CD4-positive, alpha-beta T cell (primary cell): ENCODE measurements at regions not wholly inside any gene's neighbourhood (a gene's known extent, or its start where the extent isn't known, plus 50 kb on each side); places are given as distances from the start of the nearest gene placed in this dataset.

Experiments used
- ATAC-seq: fragments of 200-7000 bp; cut with Tn5 transposase; one replicate; pipeline ENCODE4 v1.10.0; 2022; ENCODE audit warnings: mild to moderate bottlenecking; ENCODE audit not compliant: poor library complexity
- CTCF ChIA-PET: fragments of 350-600 bp; sonication (Branson Sonifier 250); formaldehyde crosslinking; loops from one replicate; lab custom pipeline; 2021; ENCODE audit warnings: antibody characterized with exemption, inconsistent platforms; lab: Charles Lee
- POLR2A ChIA-PET: fragments of 350-600 bp; sonication (Branson Sonifier 250); formaldehyde crosslinking; loops from one replicate; lab custom pipeline; 2021; ENCODE audit warnings: antibody characterized with exemption, inconsistent platforms; lab: Charles Lee
- DNase-seq, 14 experiments: peaks; one replicate each; pipeline ENCODE4 v3.0.0-alpha.2; 2013 to 2020; ENCODE audit warnings: mixed read lengths in 2 of 14
- H3K27ac ChIP-seq, 2 donors: one replicate each; pipeline versions ENCODE4 v1.5.1 to v1.7.0; 2013; ENCODE audit warnings: low read length in 2 of 2, low read depth in 1 of 2, mild to moderate bottlenecking in 1 of 2
- H3K27me3 ChIP-seq, 2 experiments: 1 replicate in 1 of 2; 2 replicates in 1 of 2; pipeline versions ENCODE4 v1.6.1 to v1.7.0; 2013; ENCODE audit warnings: low read length in 2 of 2, control low read depth in 1 of 2, mild to moderate bottlenecking in 1 of 2, moderate library complexity in 1 of 2; ENCODE audit not compliant: insufficient read depth in 2 of 2, control insufficient read depth in 1 of 2
- H3K36me3 ChIP-seq: one replicate; pipeline ENCODE4 v1.6.1; 2013; ENCODE audit warnings: low read length, control low read depth; ENCODE audit not compliant: insufficient read depth
- H3K4me1 ChIP-seq: one replicate; pipeline ENCODE4 v1.6.1; 2013; ENCODE audit warnings: low read length, control low read depth; ENCODE audit not compliant: insufficient read depth
- H3K4me3 ChIP-seq: one replicate; pipeline ENCODE4 v1.5.1; 2013; ENCODE audit warnings: mild to moderate bottlenecking, low read length, moderate library complexity
- H3K9me3 ChIP-seq, 2 experiments: 1 replicate in 1 of 2; 2 replicates in 1 of 2; pipeline versions ENCODE4 v1.6.1 to v1.7.0; 2013; ENCODE audit warnings: low read length in 2 of 2, mild to moderate bottlenecking in 2 of 2, control low read depth in 1 of 2, moderate library complexity in 1 of 2; ENCODE audit not compliant: control insufficient read depth in 1 of 2, insufficient read depth in 1 of 2
- H3K27ac Mint-ChIP-seq: one replicate; pipeline ENCODE4 v1.8.0; 2020; ENCODE audit warnings: mixed read lengths
- H3K27me3 Mint-ChIP-seq: one replicate; pipeline ENCODE4 v1.8.0; 2021; ENCODE audit warnings: mixed read lengths
- H3K36me3 Mint-ChIP-seq: one replicate; pipeline ENCODE4 v1.8.0; 2021; ENCODE audit warnings: low read depth, mixed read lengths
- H3K4me1 Mint-ChIP-seq: one replicate; pipeline ENCODE4 v1.8.0; 2021; ENCODE audit warnings: low read depth, mixed read lengths
- H3K4me3 Mint-ChIP-seq: one replicate; pipeline ENCODE4 v1.8.0; 2020; ENCODE audit warnings: mild to moderate bottlenecking, mixed read lengths
- H3K9me3 Mint-ChIP-seq: one replicate; pipeline ENCODE4 v1.8.0; 2020; ENCODE audit warnings: mixed read lengths
- intact Hi-C, 2 experiments: fragments of 100-400 bp; cut with DNase I in 1 of 2; cut with micrococcal nuclease in 1 of 2; formaldehyde crosslinking; loops; one replicate each; pipeline versions ENCODE4 v1.15.1 to v1.9.0; 2023 to 2025; cut with DNase I, micrococcal nuclease
- TF ChIP-seq, protein P1 (sequence below): fragments of 200-600 bp; IDR thresholded peaks from one replicate; pipeline ENCODE4 v1.8.0; 2022; ENCODE audit warnings: antibody characterized with exemption, mild to moderate bottlenecking

DNA sequence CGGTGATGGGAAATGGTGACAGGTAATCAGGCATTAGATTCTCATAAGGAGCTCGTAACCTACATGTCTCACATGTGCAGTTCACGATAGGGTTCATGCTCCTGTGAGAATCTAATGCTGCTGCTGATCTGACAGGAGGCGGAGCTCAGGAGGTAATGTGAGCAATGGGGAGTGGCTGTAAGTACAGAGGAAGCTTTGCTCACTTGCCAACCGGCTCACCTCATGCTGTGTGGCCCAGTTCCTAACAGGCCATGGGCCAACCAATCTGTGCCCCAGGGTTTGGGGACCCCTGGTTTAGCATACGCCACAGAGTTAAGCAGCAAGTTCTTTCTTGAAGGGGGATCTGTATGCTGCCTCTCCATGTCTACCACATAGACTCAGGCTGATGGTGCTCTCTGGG, 133.1 kb downstream of the IQUB start:
- Mint-ChIP-seq H3K9me3 (no peaks in the 10 kb centered on the region), H3K36me3 (no peaks in the 10 kb centered on the region), H3K4me1 (no peaks in the 10 kb centered on the region), H3K27me3 (no peaks in the 10 kb centered on the region), H3K4me3 (no peak overlapping the region), H3K27ac (no peak overlapping the region)
- TF ChIP-seq, protein P1, sequence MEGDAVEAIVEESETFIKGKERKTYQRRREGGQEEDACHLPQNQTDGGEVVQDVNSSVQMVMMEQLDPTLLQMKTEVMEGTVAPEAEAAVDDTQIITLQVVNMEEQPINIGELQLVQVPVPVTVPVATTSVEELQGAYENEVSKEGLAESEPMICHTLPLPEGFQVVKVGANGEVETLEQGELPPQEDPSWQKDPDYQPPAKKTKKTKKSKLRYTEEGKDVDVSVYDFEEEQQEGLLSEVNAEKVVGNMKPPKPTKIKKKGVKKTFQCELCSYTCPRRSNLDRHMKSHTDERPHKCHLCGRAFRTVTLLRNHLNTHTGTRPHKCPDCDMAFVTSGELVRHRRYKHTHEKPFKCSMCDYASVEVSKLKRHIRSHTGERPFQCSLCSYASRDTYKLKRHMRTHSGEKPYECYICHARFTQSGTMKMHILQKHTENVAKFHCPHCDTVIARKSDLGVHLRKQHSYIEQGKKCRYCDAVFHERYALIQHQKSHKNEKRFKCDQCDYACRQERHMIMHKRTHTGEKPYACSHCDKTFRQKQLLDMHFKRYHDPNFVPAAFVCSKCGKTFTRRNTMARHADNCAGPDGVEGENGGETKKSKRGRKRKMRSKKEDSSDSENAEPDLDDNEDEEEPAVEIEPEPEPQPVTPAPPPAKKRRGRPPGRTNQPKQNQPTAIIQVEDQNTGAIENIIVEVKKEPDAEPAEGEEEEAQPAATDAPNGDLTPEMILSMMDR, result no peak
- no peaks in the 10 kb centered on the region for H3K4me1 ChIP-seq
- H3K27me3 ChIP-seq, result no peaks in the 10 kb centered on the region
- no peaks in the 10 kb centered on the region for H3K36me3 ChIP-seq
- ChIA-PET POLR2A (no interaction called here), CTCF (no interaction called here)
- no peaks in the 10 kb centered on the region for H3K9me3 ChIP-seq
- ATAC-seq (no peak), DNase-seq (no peak)
- intact Hi-C loops, result no loop called here
- H3K4me3 ChIP-seq, result no peak overlapping the region
- H3K27ac ChIP-seq, result no peak overlapping the region

DNA sequence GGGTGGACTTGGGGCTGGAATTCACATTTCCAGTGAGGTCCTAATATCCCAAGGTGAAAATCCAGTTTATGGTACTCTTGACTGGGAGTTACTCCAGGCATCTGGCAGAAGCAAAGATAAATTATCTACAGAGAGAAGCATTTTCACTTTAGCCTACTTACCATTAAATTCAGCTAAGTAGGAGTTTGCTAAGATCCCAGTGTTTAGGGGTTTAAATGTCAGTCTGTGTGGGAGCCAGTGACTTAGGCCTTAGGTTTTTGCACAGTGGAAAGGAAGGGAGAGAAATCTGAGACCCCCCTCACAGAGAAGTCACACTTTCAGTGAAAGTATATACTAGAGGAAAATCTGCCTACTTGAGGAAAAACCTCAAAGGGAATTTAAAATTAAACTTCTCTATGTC, 134.2 kb downstream of the IQUB start:
- Histone ChIP-seq H3K27me3 (no peaks in the 10 kb centered on the region), H3K9me3 (no peaks in the 10 kb centered on the region), H3K27ac (no peak overlapping the region), H3K4me1 (no peaks in the 10 kb centered on the region), H3K36me3 (no peaks in the 10 kb centered on the region), H3K4me3 (no peak overlapping the region)
- H3K4me1 Mint-ChIP-seq, result no peaks in the 10 kb centered on the region
- H3K27ac Mint-ChIP-seq, result no peak overlapping the region
- intact Hi-C loops, result no loop called here
- POLR2A ChIA-PET, result no interaction called here
- CTCF ChIA-PET, result no interaction called here
- no peak overlapping the region for H3K4me3 Mint-ChIP-seq
- TF ChIP-seq, protein P1, result no peak
- DNase-seq, result no peak
- no peaks in the 10 kb centered on the region for H3K27me3 Mint-ChIP-seq
- no peak for ATAC-seq
- no peaks in the 10 kb centered on the region for H3K36me3 Mint-ChIP-seq
- no peaks in the 10 kb centered on the region for H3K9me3 Mint-ChIP-seq

DNA sequence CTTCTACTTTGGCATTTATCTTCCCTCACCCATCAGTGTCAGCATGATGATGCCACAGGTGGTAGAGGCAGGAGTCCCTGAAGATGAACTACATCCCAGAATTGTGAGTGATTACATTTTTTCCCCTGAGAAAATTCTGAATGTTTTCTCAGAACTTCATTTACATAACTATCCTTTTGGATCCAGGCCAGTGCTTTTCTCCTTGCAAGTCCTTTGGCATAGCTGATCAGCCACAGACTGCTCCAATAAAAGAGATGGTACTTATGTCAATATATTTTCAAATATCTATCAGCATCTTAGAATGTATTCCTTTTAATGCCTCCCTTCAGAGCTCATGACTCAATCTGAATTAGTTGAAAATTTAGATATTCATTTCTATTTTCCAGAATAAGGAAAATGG, 135.5 kb downstream of the IQUB start:
- no peaks in the 10 kb centered on the region for H3K27me3 ChIP-seq
- Mint-ChIP-seq H3K36me3 (no peaks in the 10 kb centered on the region), H3K27me3 (no peaks in the 10 kb centered on the region), H3K4me3 (no peak overlapping the region), H3K27ac (no peak overlapping the region), H3K4me1 (no peaks in the 10 kb centered on the region), H3K9me3 (no peaks in the 10 kb centered on the region)
- CTCF ChIA-PET, result no interaction called here
- intact Hi-C loops, result no loop called here
- POLR2A ChIA-PET, result no interaction called here
- no peak overlapping the region for H3K27ac ChIP-seq
- H3K36me3 ChIP-seq, result no peaks in the 10 kb centered on the region
- no peak for ATAC-seq
- no peak for DNase-seq
- no peaks in the 10 kb centered on the region for H3K9me3 ChIP-seq
- TF ChIP-seq, protein P1, result no peak
- H3K4me3 ChIP-seq, result no peak overlapping the region
- no peaks in the 10 kb centered on the region for H3K4me1 ChIP-seq
